ENCODE measurements at regions not wholly inside any gene's neighbourhood (a gene's known extent, or its start where the extent isn't known, plus 50 kb on each side); places are given as distances from the start of the nearest gene placed in this dataset.

GRCh38 chr13:69567514-69567913 is 540.1 kb upstream of the ATXN8OS start:
- DNase-seq = no peak

GRCh38 chr13:69566104-69566716 is 541.4 kb upstream of the ATXN8OS start:
- no peak for DNase-seq

GRCh38 chr13:69565334-69565733 is 542.3 kb upstream of the ATXN8OS start:
- no peak for DNase-seq

- DNase-seq = no peak
Measured at GRCh38 chr13:69556540-69557196, 551.0 kb upstream of the ATXN8OS start.

- DNase-seq = no peak
Measured at GRCh38 chr13:69553976-69554375, 553.6 kb upstream of the ATXN8OS start.

GRCh38 chr13:69551193-69551592 is 556.4 kb upstream of the ATXN8OS start:
- DNase-seq = no peak

GRCh38 chr13:69547780-69548179 is 559.8 kb upstream of the ATXN8OS start:
- DNase-seq = no peak

GRCh38 chr13:69545551-69545950 is 562.1 kb upstream of the ATXN8OS start:
- no peak for DNase-seq

GRCh38 chr13:69524459-69525150 is 583.0 kb upstream of the ATXN8OS start:
- DNase-seq = no peak

GRCh38 chr13:69496981-69497380 is 610.6 kb upstream of the ATXN8OS start:
- no peak for DNase-seq

- DNase-seq = no peak
Measured at GRCh38 chr13:69495096-69495495, 612.5 kb upstream of the ATXN8OS start.

GRCh38 chr13:69487576-69487975 is 620.0 kb upstream of the ATXN8OS start:
- no peak for DNase-seq

- DNase-seq = no peak
Measured at GRCh38 chr13:69485991-69486592, 621.5 kb upstream of the ATXN8OS start.

GRCh38 chr13:69477451-69477850 is 630.2 kb upstream of the ATXN8OS start:
- no peak for DNase-seq

- no peak for DNase-seq
Measured at GRCh38 chr13:69474011-69474685, 633.5 kb upstream of the ATXN8OS start.

GRCh38 chr13:69468624-69469023 is 639.0 kb upstream of the ATXN8OS start:
- DNase-seq = no peak

- no peak for DNase-seq
Measured at GRCh38 chr13:69461397-69461796, 646.2 kb upstream of the ATXN8OS start.

- no peak for DNase-seq
Measured at GRCh38 chr13:69459346-69459745, 648.3 kb upstream of the ATXN8OS start.

GRCh38 chr13:69458013-69458412 is 649.6 kb upstream of the ATXN8OS start:
- no peak for DNase-seq

- DNase-seq = no peak
Measured at GRCh38 chr13:69450245-69450644, 657.4 kb upstream of the ATXN8OS start.

GRCh38 chr13:69425235-69425634 is 682.4 kb upstream of the ATXN8OS start:
- no peak for DNase-seq

GRCh38 chr13:69423844-69424243 is 683.8 kb upstream of the ATXN8OS start:
- DNase-seq = no peak

- DNase-seq = no peak
Measured at GRCh38 chr13:69418319-69418718, 689.3 kb upstream of the ATXN8OS start.
